Activated CD4-positive, alpha-beta T cell treated with anti-CD3 and anti-CD28 coated beads, Interleukin-2, amount 10 ng/mL, durations not matched to agents 24 days and 14 days (primary cell): ENCODE measurements at regions not wholly inside any gene's neighbourhood (a gene's known extent, or its start where the extent isn't known, plus 50 kb on each side); places are given as distances from the start of the nearest gene placed in this dataset.

Experiments
- DNase-seq: peaks from one replicate; pipeline ENCODE4 v3.0.0; 2022
- H3K27ac Mint-ChIP-seq: one replicate; pipeline ENCODE4 v1.8.0; 2022; ENCODE audit warnings: mild to moderate bottlenecking, mixed read lengths
- H3K27me3 Mint-ChIP-seq: one replicate; pipeline ENCODE4 v1.8.0; 2022; ENCODE audit warnings: mixed read lengths
- H3K36me3 Mint-ChIP-seq: one replicate; pipeline ENCODE4 v1.8.0; 2022; ENCODE audit warnings: low read depth, mild to moderate bottlenecking, mixed read lengths
- H3K4me1 Mint-ChIP-seq: one replicate; pipeline ENCODE4 v1.8.0; 2021; ENCODE audit warnings: mixed read lengths
- H3K4me3 Mint-ChIP-seq: one replicate; pipeline ENCODE4 v1.8.0; 2022; ENCODE audit warnings: mild to moderate bottlenecking, moderate library complexity, mixed read lengths
- H3K9me3 Mint-ChIP-seq: one replicate; pipeline ENCODE4 v1.8.0; 2021; ENCODE audit warnings: mixed read lengths
- intact Hi-C: fragments of 100-400 bp; cut with micrococcal nuclease; formaldehyde crosslinking; loops from one replicate; pipeline ENCODE4 v1.15.1; 2023

DNA sequence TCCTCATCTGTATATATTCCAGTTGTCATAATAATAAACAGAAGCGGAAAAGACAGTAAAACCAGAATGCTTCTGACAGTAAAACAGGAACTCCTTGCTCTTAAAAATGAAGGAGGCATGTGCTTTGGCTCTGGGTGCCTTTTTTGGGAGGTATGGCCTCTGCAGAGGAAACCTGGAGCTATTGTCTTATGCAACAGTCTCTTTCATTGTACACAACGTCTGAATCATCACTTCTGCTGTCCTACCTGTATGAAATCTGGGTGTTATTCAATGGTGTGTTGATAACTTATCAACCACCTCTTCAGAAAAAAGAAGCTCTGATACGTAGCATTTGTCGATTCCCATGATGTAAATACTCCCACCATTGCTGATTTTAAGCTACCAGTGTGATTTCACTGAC is 64.8 kb downstream of the CDCA7 start:
- H3K27me3 Mint-ChIP-seq: peaks cover 25% of the 10 kb centered on the region
- intact Hi-C loops: no loop called here
- H3K36me3 Mint-ChIP-seq: no peaks in the 10 kb centered on the region
- no peak overlapping the region for H3K27ac Mint-ChIP-seq
- no peaks in the 10 kb centered on the region for H3K9me3 Mint-ChIP-seq
- no peaks in the 10 kb centered on the region for H3K4me1 Mint-ChIP-seq
- no peak for DNase-seq
- H3K4me3 Mint-ChIP-seq: no peak overlapping the region

- intact Hi-C loops: no loop called here
- H3K4me3 Mint-ChIP-seq: no peak overlapping the region
- H3K4me1 Mint-ChIP-seq: no peaks in the 10 kb centered on the region
- no peaks in the 10 kb centered on the region for H3K36me3 Mint-ChIP-seq
- no peaks in the 10 kb centered on the region for H3K9me3 Mint-ChIP-seq
- H3K27me3 Mint-ChIP-seq: peaks cover 20% of the 10 kb centered on the region
- no peak overlapping the region for H3K27ac Mint-ChIP-seq
- no peak for DNase-seq
Measured at GRCh38 chr2:173424886-173425285, 70.2 kb downstream of the CDCA7 start.

GRCh38 chr2:173427887-173428668 is 73.4 kb downstream of the CDCA7 start:
- intact Hi-C loops: no loop called here
- H3K27ac Mint-ChIP-seq: no peak overlapping the region
- H3K36me3 Mint-ChIP-seq: no peaks in the 10 kb centered on the region
- H3K4me1 Mint-ChIP-seq: no peaks in the 10 kb centered on the region
- no peak overlapping the region for H3K4me3 Mint-ChIP-seq
- H3K27me3 Mint-ChIP-seq: peaks cover 20% of the 10 kb centered on the region
- DNase-seq: no peak
- H3K9me3 Mint-ChIP-seq: no peaks in the 10 kb centered on the region

DNA sequence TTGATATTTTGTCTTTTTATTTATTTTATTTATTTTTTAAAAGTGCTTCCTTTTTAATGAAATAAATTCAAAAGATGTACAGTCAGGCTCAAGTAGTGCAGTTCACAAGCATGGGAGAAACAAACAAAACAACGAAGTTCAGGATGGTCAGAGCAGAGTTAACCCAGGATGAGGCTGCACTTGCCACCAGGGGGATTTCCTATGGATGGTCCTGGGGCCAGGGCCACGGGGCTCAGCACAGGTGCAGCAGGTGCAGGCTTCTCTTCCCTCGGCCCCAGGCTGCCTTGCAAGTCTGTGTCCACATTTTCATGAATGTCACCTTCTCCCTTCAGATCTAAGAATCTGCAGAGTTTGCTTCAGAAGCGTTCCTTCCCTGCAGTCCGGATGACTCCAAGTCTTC is 76.5 kb downstream of the CDCA7 start:
- Mint-ChIP-seq H3K9me3 (no peaks in the 10 kb centered on the region), H3K27ac (no peak overlapping the region), H3K4me3 (no peak overlapping the region), H3K36me3 (no peaks in the 10 kb centered on the region), H3K27me3 (peaks cover 27% of the 10 kb centered on the region), H3K4me1 (peaks cover 9% of the 10 kb centered on the region)
- DNase-seq: no peak
- intact Hi-C loops: no loop called here

DNA sequence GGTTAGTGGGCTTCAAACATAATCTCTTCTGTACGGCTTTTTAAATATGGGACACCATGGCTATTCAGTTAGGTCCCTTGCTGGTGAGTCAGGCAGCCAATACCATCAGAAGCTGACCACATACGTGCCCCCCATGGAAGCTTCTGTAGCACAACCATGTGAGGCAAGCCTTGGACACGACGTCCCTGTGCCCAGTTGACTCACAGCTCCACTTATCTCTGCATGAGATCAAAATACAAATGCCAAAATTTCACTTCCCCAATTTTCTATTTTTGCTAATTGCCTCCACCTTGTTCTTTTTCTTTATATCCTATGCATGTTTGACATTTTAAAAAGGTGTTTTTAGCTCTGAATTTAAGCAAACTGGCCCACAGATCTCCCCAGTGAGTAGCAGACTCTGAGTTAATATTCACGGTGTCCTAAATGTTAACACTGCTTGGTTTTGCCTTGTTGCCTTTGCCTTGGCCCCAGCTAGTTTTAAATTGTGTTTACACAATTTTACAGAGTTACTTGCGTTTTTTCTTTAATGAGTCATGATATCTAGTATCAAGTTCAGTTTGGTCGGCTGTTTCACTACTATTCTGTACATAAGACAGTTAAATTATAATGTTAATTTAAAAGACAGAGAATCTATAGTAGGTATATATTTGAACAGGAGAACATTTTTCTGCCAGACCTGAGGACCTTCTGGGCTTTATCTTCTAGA is 77.5 kb downstream of the CDCA7 start:
- Mint-ChIP-seq H3K9me3 (no peaks in the 10 kb centered on the region), H3K4me1 (peaks cover 11% of the 10 kb centered on the region), H3K4me3 (no peak overlapping the region), H3K27ac (no peak overlapping the region), H3K36me3 (no peaks in the 10 kb centered on the region), H3K27me3 (peaks cover 27% of the 10 kb centered on the region)
- intact Hi-C loops: no loop called here
- no peak for DNase-seq

DNA sequence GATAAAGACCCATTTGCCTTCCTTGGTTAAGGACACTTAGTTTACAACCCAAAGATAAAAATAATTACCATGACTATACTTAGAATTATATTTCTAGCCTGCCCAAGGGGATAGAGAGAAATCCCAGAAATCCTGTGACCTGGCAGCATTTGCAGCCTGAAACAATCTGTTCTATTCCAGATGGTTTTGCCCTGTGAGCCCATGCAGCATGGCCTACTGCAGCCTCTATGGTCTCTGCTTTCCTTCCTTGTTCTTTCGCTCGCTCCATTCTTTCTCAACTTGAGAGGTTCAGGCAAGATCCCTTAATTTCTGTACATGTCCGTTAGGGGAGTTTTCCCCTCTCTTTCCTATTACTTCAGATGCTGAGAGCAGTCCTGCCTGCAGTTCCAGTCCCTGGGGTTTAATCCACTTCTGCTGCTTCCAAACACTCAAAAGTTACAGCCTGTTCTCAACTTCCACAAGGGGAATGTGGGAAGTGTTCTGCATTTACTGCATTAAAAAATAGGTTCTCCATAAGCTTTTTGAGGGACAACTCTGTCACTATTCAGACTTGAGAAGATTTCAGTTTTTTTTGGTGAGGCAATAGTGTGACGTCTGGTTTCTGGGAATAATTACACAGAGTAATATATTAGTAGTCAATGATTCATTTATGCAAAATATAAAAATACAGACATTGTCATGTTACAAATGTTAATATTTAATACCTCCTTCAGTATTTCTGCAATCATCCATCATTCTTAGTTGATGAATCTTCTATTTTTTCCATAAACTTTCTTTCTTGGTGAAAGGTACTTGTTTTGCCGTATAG is 80.3 kb downstream of the CDCA7 start:
- Mint-ChIP-seq H3K36me3 (no peaks in the 10 kb centered on the region), H3K4me3 (no peak overlapping the region), H3K9me3 (no peaks in the 10 kb centered on the region), H3K27ac (no peak overlapping the region), H3K27me3 (peaks cover 25% of the 10 kb centered on the region), H3K4me1 (peaks cover 11% of the 10 kb centered on the region)
- intact Hi-C loops: no loop called here
- no peak for DNase-seq

DNA sequence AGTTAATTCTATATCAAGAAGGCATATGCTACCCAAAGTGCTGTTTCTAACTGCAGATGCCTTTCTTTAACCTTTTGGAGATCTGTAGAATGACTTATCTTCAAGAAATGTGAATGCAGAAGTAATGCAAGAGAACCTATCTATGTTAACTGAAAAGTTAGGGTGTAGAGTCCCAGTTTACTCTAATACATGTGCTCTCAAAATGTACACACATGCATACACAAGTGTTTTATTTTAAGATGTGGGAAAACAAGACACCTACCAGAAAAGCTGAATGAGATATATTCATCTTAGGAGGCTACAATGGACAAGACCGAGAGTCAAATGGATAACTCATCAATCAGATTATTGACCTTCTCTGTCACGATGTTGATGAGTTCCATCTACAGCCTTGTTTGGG is 80.9 kb downstream of the CDCA7 start:
- peaks cover 25% of the 10 kb centered on the region for H3K27me3 Mint-ChIP-seq
- no peak overlapping the region for H3K27ac Mint-ChIP-seq
- H3K4me1 Mint-ChIP-seq: peaks cover 11% of the 10 kb centered on the region
- H3K4me3 Mint-ChIP-seq: no peak overlapping the region
- H3K36me3 Mint-ChIP-seq: no peaks in the 10 kb centered on the region
- DNase-seq: no peak
- intact Hi-C loops: no loop called here
- H3K9me3 Mint-ChIP-seq: no peaks in the 10 kb centered on the region

- H3K4me1 Mint-ChIP-seq: peaks cover 11% of the 10 kb centered on the region
- peaks cover 22% of the 10 kb centered on the region for H3K27me3 Mint-ChIP-seq
- no peaks in the 10 kb centered on the region for H3K9me3 Mint-ChIP-seq
- DNase-seq: peak; percentile 58
- H3K27ac Mint-ChIP-seq: no peak overlapping the region
- no peak overlapping the region for H3K4me3 Mint-ChIP-seq
- intact Hi-C loops: no loop called here
- H3K36me3 Mint-ChIP-seq: no peaks in the 10 kb centered on the region
Measured at GRCh38 chr2:173436088-173436487, 81.4 kb downstream of the CDCA7 start.

GRCh38 chr2:173441222-173441621 is 86.5 kb downstream of the CDCA7 start:
- no peak for DNase-seq
- Mint-ChIP-seq H3K9me3 (no peaks in the 10 kb centered on the region), H3K36me3 (no peaks in the 10 kb centered on the region), H3K4me1 (peaks cover 2% of the 10 kb centered on the region), H3K4me3 (no peak overlapping the region), H3K27me3 (peaks cover 11% of the 10 kb centered on the region), H3K27ac (no peak overlapping the region)
- intact Hi-C loops: no loop called here

GRCh38 chr2:173442542-173442941 is 87.9 kb downstream of the CDCA7 start:
- intact Hi-C loops: no loop called here
- no peaks in the 10 kb centered on the region for H3K4me1 Mint-ChIP-seq

DNA sequence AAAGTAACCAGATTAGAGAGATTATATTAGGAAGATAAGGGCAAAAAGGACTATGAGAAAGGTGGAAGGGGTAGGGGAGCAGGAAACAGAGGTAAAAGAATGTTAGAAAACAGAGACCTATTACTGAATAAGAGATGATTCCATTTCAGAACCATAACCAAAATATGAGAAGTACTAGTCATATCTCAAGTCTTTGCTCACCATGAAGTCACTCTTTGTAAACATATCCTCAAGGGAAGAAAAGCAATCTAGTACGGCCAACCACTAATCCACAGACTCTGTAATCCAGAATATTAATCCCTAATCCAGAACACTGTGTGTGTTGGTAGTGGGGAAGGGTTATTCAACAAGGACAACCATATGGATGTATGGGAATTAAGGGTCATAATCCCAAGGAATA is 92.0 kb downstream of the CDCA7 start:
- H3K9me3 Mint-ChIP-seq: no peaks in the 10 kb centered on the region
- peaks cover 16% of the 10 kb centered on the region for H3K27me3 Mint-ChIP-seq
- no peaks in the 10 kb centered on the region for H3K36me3 Mint-ChIP-seq
- intact Hi-C loops: no loop called here
- peaks cover 11% of the 10 kb centered on the region for H3K4me1 Mint-ChIP-seq
- H3K27ac Mint-ChIP-seq: no peak overlapping the region
- H3K4me3 Mint-ChIP-seq: no peak overlapping the region
- DNase-seq: no peak

More at GRCh38 chr2:173442542-173442941, 87.9 kb downstream of the CDCA7 start:
- DNase-seq: no peak
- no peak overlapping the region for H3K27ac Mint-ChIP-seq
- H3K27me3 Mint-ChIP-seq: peaks cover 11% of the 10 kb centered on the region
- H3K36me3 Mint-ChIP-seq: no peaks in the 10 kb centered on the region
- no peak overlapping the region for H3K4me3 Mint-ChIP-seq
- H3K9me3 Mint-ChIP-seq: no peaks in the 10 kb centered on the region

DNA sequence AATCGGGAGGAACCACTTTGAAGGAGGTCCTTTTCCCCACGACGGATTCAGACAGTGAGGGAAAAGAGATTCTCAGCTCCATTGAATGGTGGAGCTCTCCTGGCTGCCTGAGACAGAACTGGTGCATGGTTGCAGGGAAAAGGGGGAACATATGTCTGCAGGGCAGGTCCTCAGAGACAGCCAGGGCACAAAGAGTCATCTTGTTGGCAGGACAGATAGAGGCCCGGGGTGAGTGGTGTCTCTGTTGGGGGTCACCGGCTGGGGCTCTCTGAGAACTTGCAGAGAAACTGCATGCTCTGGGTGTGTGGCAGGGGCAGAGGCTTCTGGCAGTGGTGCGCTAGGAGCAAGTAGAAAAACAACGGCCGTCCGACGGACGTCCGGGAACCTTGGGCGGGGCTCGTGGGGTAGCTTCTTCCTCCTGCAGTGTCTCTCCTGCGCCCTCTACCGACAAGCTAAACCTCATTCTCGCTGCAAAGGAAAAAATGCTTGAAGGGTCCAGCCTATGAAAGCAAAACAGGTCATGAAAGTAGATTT is 94.3 kb downstream of the CDCA7 start:
- H3K4me1 Mint-ChIP-seq: peaks cover 11% of the 10 kb centered on the region
- peak overlapping the region; percentile 32 for H3K27ac Mint-ChIP-seq
- peaks cover 20% of the 10 kb centered on the region for H3K27me3 Mint-ChIP-seq
- H3K36me3 Mint-ChIP-seq: no peaks in the 10 kb centered on the region
- intact Hi-C loops: loop anchor here (1.0 to 2.0 kb wide), 2 partner anchors 47 to 422 kb away; no protein-coding TSS in a partner anchor
- H3K9me3 Mint-ChIP-seq: no peaks in the 10 kb centered on the region
- peak; percentile 89 for DNase-seq
- H3K4me3 Mint-ChIP-seq: peak overlapping the region; percentile 64

- Mint-ChIP-seq H3K9me3 (no peaks in the 10 kb centered on the region), H3K27ac (no peak overlapping the region), H3K4me3 (peak overlapping the region; percentile 34), H3K4me1 (peaks cover 11% of the 10 kb centered on the region), H3K36me3 (no peaks in the 10 kb centered on the region), H3K27me3 (peaks cover 20% of the 10 kb centered on the region)
- DNase-seq: peak; percentile 59
- intact Hi-C loops: no loop called here
Measured at GRCh38 chr2:173451118-173451517, 96.4 kb downstream of the CDCA7 start.

DNA sequence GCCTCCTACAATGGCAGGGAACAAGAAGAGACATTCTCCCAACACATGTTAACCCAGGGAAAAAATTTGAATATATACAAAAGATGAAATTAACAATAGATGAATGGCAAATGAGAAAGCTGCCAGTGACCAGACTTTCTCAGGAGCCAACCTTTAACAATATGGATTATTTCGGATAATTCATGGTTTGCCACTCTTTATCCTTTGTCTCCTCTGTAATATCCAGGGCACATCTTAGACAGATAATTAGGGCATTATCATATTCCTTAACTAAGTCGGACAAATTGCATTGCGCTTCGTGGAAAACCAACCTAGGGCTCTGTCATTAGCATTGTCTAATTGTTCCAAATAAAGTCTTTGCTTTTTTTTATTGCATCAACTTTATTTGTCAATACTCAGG is 97.3 kb downstream of the CDCA7 start:
- Mint-ChIP-seq H3K9me3 (no peaks in the 10 kb centered on the region), H3K4me3 (no peak overlapping the region), H3K27me3 (peaks cover 20% of the 10 kb centered on the region), H3K36me3 (no peaks in the 10 kb centered on the region), H3K27ac (no peak overlapping the region), H3K4me1 (peaks cover 11% of the 10 kb centered on the region)
- no peak for DNase-seq
- intact Hi-C loops: no loop called here
